DMS 273 (cell line): ENCODE measurements at regions not wholly inside any gene's neighbourhood (a gene's known extent, or its start where the extent isn't known, plus 50 kb on each side); places are given as distances from the start of the nearest gene placed in this dataset.

Experiments
- DNase-seq: peaks from one replicate; lab custom pipeline; 2025; ENCODE audit not compliant: unreplicated experiment; lab: John Stamatoyannopoulos, UW

GRCh38 chr9:28563291-28563934, 990.1 kb upstream of the C9orf72 start:
- no peak for DNase-seq

DNA sequence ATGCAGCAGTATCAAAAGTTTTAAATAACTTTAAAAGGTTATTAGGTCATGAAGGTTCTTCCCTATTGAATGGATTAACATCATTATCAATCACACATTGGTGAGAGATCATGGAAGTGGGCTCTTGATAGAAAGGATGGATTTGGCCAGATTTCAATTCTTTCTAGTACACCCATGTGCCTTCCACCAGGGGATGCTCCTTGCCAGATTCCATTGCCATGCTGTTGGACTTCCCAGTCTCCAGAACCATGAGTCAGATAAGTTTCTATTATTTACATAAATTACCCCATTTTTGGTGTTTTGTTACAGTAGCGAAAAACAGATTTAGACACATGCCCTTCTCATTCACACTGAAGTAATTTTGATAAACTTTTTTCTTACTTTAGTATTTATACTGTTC, 1010.6 kb upstream of the C9orf72 start:
- DNase-seq: no peak

- no peak for DNase-seq
Observed at GRCh38 chr9:28584542-28584941, 1011.3 kb upstream of the C9orf72 start.

- no peak for DNase-seq
Observed at GRCh38 chr9:28587052-28587451, 1013.8 kb upstream of the C9orf72 start.

GRCh38 chr9:28598408-28598807, 1025.1 kb upstream of the C9orf72 start:
- DNase-seq: peak; percentile 10

- DNase-seq: no peak
Observed at GRCh38 chr9:28600226-28600625, 1026.9 kb upstream of the C9orf72 start.

GRCh38 chr9:28607843-28608242, 1034.6 kb upstream of the C9orf72 start:
- no peak for DNase-seq

- DNase-seq: no peak
Observed at GRCh38 chr9:28610339-28610738, 1037.1 kb upstream of the C9orf72 start.

DNA sequence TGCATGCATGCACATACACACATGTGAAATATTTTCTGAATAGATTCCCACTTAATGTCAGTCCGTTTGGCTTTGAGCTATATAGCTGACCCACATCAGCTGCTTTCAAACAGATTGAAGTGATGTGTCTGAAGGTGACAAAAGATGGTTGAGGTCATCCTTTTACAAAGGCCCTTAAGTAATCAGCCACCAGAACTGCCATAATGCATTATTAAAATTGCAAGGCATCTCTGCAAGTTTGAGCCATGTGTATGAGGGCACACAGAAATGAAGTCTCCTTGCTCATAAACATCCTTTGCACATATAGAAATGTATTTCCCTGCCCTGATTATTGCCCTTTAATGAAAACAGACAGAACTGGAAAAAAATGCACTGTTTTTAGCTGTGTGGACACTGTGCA, 1043.0 kb upstream of the C9orf72 start:
- no peak for DNase-seq

GRCh38 chr9:28620011-28620410, 1046.7 kb upstream of the C9orf72 start:
- DNase-seq: no peak

DNA sequence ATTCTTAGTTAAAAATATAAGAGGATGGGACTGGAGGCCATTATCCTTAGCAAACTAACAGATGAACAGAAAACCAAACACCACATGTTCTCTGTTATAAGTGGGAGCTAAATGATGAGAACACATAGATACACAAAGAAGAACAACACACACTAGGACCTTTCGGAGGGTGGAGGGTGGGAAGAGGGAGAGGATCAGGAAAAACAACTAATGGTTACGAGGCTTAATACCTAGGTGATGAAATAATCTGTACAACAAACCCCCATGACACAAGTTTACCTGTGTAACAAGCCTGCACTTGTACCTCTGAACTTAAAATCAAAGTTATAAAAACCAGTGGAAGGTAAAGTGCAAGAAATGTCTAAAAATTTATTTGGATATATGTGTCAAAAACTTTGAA, 1047.4 kb upstream of the C9orf72 start:
- DNase-seq: no peak

DNA sequence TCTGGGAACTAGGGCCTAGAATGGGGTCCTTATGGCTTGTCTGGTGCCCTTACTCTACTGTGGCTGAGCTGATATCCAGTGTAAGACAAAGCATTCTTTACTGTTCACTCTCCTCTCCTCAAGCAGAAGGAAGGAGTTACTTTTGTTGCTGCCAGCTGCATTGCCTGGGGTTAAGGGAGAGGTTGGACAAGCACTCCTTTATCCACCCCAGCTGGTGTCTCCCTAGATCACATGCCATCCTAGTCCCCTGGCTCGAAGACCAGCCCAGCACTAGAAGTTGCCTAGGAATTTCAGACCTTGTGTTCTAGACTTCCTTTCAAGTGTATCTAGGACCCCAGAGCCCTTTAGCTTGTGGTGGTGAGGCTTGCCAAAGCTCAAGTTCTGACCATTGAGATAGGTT, 1051.5 kb upstream of the C9orf72 start:
- no peak for DNase-seq

- DNase-seq: no peak
Observed at GRCh38 chr9:28628031-28628430, 1054.8 kb upstream of the C9orf72 start.

DNA sequence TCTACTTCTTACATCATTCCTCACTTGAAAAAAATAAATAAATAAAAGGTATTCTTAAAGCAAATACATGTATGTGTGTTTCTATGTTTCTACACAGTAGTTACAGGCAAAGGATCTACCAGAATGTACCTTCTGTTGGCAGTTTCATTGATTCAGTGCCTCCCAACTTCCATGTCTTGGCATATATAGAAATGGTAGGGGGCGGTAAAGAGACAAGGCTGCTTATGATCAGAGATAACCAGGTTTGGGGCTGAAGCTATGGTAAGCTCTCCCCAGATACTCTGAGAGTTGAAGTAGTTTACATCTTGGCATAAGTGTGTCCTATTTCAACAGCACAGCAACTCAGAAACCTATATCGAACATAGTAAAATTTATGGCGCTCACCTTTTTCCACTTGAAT, 1075.4 kb upstream of the C9orf72 start:
- DNase-seq: peak; percentile 28

- DNase-seq: no peak
Observed at GRCh38 chr9:28650327-28650726, 1077.0 kb upstream of the C9orf72 start.

DNA sequence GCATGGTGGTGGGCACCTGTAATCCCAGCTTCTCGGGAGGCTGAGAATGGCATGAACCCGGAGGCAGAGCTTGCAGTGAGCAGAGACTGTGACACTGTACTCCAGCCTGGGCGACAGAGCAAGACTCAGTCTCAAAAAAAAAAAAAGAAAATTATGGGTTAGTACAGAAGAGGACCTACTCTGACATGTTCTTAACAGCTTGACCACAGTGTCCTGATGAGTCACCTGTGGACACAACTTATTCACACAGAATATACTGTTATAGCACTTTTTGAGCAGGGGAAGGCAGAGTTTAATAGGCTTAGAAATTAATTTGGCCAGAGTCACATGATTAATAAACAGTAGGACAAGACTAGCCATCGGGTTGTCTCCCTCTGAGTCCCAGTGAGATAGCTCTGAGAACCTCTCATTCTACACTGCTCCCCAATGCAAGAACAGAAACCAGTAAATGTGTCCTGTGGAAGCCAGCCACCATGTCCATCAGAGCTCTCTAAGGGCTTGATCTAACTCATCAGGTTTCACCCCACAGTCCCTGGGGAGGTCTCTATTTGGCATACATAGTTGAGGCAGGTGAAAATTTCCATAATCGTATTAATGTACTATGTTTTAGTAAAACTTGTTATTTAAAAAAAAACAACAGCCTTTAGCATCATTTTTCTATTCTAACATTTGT, 1077.9 kb upstream of the C9orf72 start:
- DNase-seq: no peak

- no peak for DNase-seq
Observed at GRCh38 chr9:28653216-28653615, 1079.9 kb upstream of the C9orf72 start.

DNA sequence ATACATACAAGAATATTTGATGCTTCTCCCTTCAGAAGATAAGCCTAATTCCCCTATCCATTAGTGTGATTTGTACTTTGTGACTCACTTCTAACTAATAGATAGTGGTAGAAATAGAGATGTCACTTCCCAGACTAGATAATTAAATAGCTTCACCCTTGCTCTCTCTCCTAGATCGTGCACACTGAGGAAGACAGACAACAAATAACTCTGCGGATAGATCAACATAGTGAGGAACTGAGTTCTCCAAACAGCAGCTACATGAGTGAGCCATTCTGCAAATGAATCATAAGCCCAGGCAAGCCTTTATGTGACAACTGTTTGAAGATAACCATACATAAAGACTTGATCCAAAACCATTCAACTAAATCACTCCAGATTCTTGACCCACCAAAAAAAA, 1083.4 kb upstream of the C9orf72 start:
- no peak for DNase-seq

GRCh38 chr9:28661853-28662252, 1088.6 kb upstream of the C9orf72 start:
- no peak for DNase-seq

GRCh38 chr9:28662675-28663074, 1089.4 kb upstream of the C9orf72 start:
- no peak for DNase-seq

- DNase-seq: no peak
Observed at GRCh38 chr9:28668158-28668557, 1094.9 kb upstream of the C9orf72 start.

DNA sequence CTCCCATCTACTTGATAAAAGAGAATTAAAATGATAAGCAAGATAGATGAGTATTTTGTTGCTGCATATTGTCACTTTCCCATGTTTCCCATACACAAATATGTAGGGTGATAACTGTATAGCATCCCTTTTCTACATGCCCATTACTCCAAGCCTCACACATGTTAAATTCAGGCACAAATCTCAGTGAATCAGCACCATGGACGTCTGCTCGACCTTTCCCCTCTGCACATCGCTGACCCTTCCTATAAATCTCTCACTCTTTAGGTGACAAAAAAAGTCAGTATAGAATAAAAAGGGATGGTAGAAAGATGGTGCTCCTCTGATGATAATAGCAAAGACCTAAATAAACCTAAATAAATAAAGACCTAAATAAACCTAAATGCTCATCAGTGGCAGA, 1097.7 kb upstream of the C9orf72 start:
- DNase-seq: no peak

DNA sequence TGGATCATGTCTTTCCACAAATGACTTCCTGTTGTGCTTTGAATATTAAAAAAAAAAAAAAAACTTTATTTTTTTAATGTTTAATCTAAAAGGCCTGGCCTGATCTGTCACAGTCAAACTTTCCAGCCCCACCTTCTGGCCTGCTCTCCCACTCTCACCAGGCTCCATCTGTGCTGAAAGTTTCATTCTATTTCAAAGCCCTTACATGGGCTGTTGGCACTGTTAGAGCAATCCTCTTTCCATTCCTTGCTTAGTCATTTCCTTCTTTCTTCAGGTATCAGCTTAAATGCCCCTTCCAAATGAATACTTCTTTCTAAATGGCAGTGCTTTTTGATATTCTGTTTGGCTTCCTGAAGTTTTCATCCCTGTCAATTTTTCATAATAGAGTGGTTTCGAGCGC, 1104.8 kb upstream of the C9orf72 start:
- DNase-seq: no peak
